ENCODE measurements at regions not wholly inside any gene's neighbourhood (a gene's known extent, or its start where the extent isn't known, plus 50 kb on each side); places are given as distances from the start of the nearest gene placed in this dataset.

DNA sequence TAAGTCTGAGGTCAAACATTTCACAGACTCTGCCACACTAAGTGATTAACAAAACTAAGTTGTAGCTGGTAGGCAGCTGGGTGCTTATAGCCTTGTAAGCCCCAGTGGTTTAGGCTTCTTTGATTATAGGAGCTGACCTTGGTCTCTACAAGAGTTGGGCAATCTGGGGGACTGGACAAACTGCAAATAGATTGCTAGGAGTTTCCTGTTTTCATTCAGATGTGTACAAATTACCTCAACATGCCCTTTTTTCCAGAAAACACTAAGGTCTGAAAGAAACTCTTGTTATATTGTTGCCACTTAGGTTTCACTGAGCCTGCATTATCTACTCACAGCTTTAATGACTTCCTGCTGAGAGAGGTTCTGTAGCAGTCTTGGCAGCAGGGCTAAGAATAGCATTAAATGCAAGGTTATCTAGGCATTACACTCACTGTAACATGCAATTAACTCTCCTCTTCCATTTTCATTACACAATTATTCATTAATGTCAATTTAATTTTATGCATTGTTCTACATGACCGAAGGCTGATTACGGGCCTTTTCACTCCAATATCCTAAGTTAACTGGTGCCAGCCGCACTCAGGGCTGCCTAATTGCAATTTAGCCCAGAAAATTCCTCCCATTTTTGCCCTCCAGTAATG lies 314.0 kb downstream of the LMO4 start:
- TF ChIP-seq ZNF8 (CRISPR knock-in tag; IDR thresholded peaks at IDR 0.05) = no peak
- TF ChIP-seq, protein P1, sequence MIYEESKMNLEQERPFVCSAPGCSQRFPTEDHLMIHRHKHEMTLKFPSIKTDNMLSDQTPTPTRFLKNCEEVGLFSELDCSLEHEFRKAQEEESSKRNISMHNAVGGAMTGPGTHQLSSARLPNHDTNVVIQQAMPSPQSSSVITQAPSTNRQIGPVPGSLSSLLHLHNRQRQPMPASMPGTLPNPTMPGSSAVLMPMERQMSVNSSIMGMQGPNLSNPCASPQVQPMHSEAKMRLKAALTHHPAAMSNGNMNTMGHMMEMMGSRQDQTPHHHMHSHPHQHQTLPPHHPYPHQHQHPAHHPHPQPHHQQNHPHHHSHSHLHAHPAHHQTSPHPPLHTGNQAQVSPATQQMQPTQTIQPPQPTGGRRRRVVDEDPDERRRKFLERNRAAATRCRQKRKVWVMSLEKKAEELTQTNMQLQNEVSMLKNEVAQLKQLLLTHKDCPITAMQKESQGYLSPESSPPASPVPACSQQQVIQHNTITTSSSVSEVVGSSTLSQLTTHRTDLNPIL (CRISPR knock-in tag; IDR thresholded peaks at IDR 0.05; ENCODE audit: low read depth) = no peak
